ENCODE measurements at regions not wholly inside any gene's neighbourhood (a gene's known extent, or its start where the extent isn't known, plus 50 kb on each side); places are given as distances from the start of the nearest gene placed in this dataset.

DNA sequence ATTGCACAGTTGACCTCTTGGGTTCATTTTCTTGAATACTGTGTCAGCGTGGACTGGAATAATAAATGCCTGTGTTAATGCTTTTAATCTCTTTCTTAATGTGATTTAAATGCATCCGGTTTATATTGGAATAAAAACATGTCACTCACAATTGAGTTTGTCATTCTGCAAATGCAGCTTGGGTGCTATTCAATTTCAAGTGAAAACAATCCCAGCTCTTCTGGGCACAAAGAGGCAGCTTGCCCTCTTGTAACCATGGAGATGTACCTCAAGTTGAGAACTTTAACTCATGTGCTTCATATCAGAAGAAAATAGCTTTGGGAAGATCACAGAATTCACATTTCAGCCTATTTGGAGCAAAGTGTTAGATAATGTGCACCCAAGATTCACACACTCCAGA, 355.7 kb upstream of the GNPDA2 start (continued):
- no peak for TF ChIP-seq SPEN (CRISPR knock-in tag; IDR thresholded peaks at IDR 0.05; ENCODE audit: low read depth)

DNA sequence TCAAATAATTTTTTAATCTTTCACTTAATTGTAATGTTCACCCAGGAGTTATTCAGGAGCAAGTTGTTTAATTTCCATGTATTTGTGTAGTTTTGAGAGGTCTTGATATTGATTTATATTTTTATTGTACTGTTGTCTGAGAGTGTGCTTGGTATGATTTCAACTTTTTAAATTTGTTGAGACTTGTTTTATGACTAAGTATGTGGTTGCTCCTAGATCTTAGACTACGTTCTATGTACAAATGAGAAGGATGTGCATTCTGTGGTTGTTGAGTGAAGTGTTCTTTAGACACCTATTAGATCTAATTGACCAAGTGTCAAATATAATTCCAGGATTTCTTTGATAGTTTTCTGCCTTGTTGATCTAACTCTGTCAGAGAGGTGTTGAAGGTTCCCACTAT, 353.3 kb upstream of the GNPDA2 start:
- Histone ChIP-seq H3K79me2 (ENCODE audit: insufficient read depth, low read length) (no peaks in the 10 kb centered on the region), H4K20me1 (ENCODE audit: insufficient read depth, low read length) (no peaks in the 10 kb centered on the region), H3K9me3 (ENCODE audit: low read length) (peaks cover 65% of the 10 kb centered on the region), H3K36me3 (replicated peaks in 1 of 2; ENCODE audit: control insufficient read depth in 1 of 2, insufficient read depth in 2 of 2, low read length in 2 of 2) (no peaks in the 10 kb centered on the region), H3K9ac (ENCODE audit: insufficient read depth, low read depth, low read length) (no peak overlapping the region), H3K4me2 (ENCODE audit: low read depth, low read length) (no peak overlapping the region), H3K4me3 (replicated peaks in 1 of 3; ENCODE audit: insufficient read depth in 1 of 3, low read depth in 2 of 3, low read length in 3 of 3) (no peak overlapping the region), H3K27ac (ENCODE audit: extremely low read length, insufficient read depth, low read length) (no peak overlapping the region), H3K27me3 (ENCODE audit: control insufficient read depth in 1 of 2, insufficient read depth in 2 of 2, low read length in 2 of 2) (no peaks in the 10 kb centered on the region), H3K4me1 (ENCODE audit: insufficient read depth, low read length) (no peaks in the 10 kb centered on the region), H2AFZ (ENCODE audit: low read length) (no peak overlapping the region)
- FAIRE-seq (no peak), ATAC-seq (no peak), DNase-seq (ENCODE audit: low spot score) (no peak)
- TF ChIP-seq ZNF343 (CRISPR knock-in tag; IDR thresholded peaks at IDR 0.05) (no peak), MIER3 (CRISPR knock-in tag; IDR thresholded peaks at IDR 0.05; ENCODE audit: borderline replicate concordance) (no peak), ZNF839 (CRISPR knock-in tag; IDR thresholded peaks at IDR 0.05; ENCODE audit: borderline replicate concordance) (no peak), WIZ (CRISPR knock-in tag; IDR thresholded peaks at IDR 0.05) (no peak), KDM5B (CRISPR knock-in tag; IDR thresholded peaks at IDR 0.05; ENCODE audit: borderline replicate concordance) (no peak), ZNF772 (CRISPR knock-in tag; IDR thresholded peaks at IDR 0.05) (no peak), EZH2 (conservative IDR thresholded peaks at IDR 0.05; ENCODE audit: low read depth, low read length) (no peak)
- TF ChIP-seq, protein P1, sequence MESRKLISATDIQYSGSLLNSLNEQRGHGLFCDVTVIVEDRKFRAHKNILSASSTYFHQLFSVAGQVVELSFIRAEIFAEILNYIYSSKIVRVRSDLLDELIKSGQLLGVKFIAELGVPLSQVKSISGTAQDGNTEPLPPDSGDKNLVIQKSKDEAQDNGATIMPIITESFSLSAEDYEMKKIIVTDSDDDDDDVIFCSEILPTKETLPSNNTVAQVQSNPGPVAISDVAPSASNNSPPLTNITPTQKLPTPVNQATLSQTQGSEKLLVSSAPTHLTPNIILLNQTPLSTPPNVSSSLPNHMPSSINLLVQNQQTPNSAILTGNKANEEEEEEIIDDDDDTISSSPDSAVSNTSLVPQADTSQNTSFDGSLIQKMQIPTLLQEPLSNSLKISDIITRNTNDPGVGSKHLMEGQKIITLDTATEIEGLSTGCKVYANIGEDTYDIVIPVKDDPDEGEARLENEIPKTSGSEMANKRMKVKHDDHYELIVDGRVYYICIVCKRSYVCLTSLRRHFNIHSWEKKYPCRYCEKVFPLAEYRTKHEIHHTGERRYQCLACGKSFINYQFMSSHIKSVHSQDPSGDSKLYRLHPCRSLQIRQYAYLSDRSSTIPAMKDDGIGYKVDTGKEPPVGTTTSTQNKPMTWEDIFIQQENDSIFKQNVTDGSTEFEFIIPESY (CRISPR knock-in tag; IDR thresholded peaks at IDR 0.05) = no peak
- TF ChIP-seq, protein P2, sequence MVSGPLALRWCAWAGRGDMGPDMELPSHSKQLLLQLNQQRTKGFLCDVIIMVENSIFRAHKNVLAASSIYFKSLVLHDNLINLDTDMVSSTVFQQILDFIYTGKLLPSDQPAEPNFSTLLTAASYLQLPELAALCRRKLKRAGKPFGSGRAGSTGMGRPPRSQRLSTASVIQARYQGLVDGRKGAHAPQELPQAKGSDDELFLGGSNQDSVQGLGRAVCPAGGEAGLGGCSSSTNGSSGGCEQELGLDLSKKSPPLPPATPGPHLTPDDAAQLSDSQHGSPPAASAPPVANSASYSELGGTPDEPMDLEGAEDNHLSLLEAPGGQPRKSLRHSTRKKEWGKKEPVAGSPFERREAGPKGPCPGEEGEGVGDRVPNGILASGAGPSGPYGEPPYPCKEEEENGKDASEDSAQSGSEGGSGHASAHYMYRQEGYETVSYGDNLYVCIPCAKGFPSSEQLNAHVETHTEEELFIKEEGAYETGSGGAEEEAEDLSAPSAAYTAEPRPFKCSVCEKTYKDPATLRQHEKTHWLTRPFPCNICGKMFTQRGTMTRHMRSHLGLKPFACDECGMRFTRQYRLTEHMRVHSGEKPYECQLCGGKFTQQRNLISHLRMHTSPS (CRISPR knock-in tag; IDR thresholded peaks at IDR 0.05; ENCODE audit: low read depth) = no peak
- TF ChIP-seq, protein P3, sequence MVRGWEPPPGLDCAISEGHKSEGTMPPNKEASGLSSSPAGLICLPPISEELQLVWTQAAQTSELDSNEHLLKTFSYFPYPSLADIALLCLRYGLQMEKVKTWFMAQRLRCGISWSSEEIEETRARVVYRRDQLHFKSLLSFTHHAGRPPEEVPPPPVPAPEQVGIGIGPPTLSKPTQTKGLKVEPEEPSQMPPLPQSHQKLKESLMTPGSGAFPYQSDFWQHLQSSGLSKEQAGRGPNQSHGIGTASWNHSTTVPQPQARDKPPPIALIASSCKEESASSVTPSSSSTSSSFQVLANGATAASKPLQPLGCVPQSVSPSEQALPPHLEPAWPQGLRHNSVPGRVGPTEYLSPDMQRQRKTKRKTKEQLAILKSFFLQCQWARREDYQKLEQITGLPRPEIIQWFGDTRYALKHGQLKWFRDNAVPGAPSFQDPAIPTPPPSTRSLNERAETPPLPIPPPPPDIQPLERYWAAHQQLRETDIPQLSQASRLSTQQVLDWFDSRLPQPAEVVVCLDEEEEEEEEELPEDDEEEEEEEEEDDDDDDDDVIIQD (CRISPR knock-in tag; IDR thresholded peaks at IDR 0.05; ENCODE audit: low read depth) = no peak
- no TSS peak for BruUV-seq (replicated peaks)
- ChIA-PET CTCF (ENCODE audit: low intra/inter-chr PET ratio, low total read pairs) (no interaction called here), POLR2A (no interaction called here)
- WGBS (ENCODE audit: low lambda C conversion rate) = 0% methylated on average over 1 of the region's 1 CpG
- intact Hi-C loops (cut with micrococcal nuclease; ENCODE audit: unreplicated experiment) = no loop called here
- in situ Hi-C loops (cut with HindIII; ENCODE audit: extremely low pct_ligation_motif_present, low pct_unique_long_range_greater_than_20kb) = no loop called here

Measured in HepG2 (cell line).